ENCODE measurements at regions not wholly inside any gene's neighbourhood (a gene's known extent, or its start where the extent isn't known, plus 50 kb on each side); places are given as distances from the start of the nearest gene placed in this dataset.

GRCh38 chr2:66101206-66101605 is 333.7 kb upstream of the MEIS1 start:
- no peak for TF ChIP-seq CTCF (IDR thresholded peaks at IDR 0.05)
- TF ChIP-seq POLR2A (IDR thresholded peaks at IDR 0.05) = no peak
